Type B pancreatic cell (in vitro differentiated cells): ENCODE measurements at regions not wholly inside any gene's neighbourhood (a gene's known extent, or its start where the extent isn't known, plus 50 kb on each side); places are given as distances from the start of the nearest gene placed in this dataset.
"Not testable (repeated sequence)": the region's sequence is repeated elsewhere in the genome, so short reads cannot be mapped to it uniquely, and the experiment has no call there.

Source experiments
- DNase-seq: peaks from one replicate; pipeline ENCODE4 v3.0.0; 2021; ENCODE audit warnings: mixed read lengths; ENCODE audit not compliant: unreplicated experiment; ENCODE audit errors: extremely low spot score
- H3K27ac Mint-ChIP-seq: 2 replicates; pipeline ENCODE4 v1.8.0; 2021; ENCODE audit warnings: mild to moderate bottlenecking, mixed read lengths
- H3K27me3 Mint-ChIP-seq: 2 replicates; pipeline ENCODE4 v1.8.0; 2021; ENCODE audit warnings: mixed read lengths
- H3K36me3 Mint-ChIP-seq: 2 replicates; pipeline ENCODE4 v1.8.0; 2021; ENCODE audit warnings: mixed read lengths
- H3K4me1 Mint-ChIP-seq: one replicate; pipeline ENCODE4 v1.8.0; 2021; ENCODE audit warnings: mixed read lengths; ENCODE audit not compliant: unreplicated experiment
- H3K4me3 Mint-ChIP-seq: 2 replicates; pipeline ENCODE4 v1.8.0; 2021; ENCODE audit warnings: mild to moderate bottlenecking, mixed read lengths
- H3K9me3 Mint-ChIP-seq: 2 replicates; pipeline ENCODE4 v1.8.0; 2021; ENCODE audit warnings: mixed read lengths

DNA sequence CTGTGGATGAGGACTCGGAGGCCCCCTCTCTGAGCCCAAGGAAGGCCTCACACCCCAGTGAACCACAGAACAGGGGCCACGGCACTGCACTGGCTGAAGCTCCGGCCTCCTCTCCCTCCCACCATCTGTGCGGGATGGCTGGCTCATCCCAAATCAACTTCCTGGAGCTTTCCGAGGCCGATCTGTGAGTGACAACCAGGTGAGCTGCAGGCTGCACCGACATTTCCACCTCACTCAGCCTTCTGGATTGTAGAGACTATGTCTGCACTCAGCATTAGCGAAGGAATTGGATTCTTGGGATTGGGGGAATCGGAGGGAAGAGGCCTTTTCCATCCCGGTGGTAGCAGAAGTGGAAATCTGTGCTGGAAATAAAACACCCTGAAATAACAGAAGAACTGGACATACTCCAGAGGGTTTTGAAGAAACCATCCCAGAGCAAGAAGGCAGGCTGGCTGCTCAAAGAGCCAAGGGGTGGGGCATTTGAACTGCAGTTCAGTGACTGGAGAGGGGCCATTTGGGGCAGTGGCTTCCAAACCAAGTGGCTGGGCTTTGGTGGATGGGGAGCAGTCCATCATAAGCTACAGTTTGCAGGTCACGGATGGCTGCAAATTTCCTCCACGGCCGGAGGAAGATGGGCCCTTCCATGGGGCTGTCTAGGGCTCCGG lies 118.5 kb downstream of the NPIPB11 start:
- DNase-seq, H3K36me3 Mint-ChIP-seq, H3K9me3 Mint-ChIP-seq, H3K27me3 Mint-ChIP-seq, H3K27ac Mint-ChIP-seq: not testable (repeated sequence)
- Mint-ChIP-seq H3K4me3 (peak overlapping the region; percentile 53), H3K4me1 (peaks cover 29% of the 10 kb centered on the region)

DNA sequence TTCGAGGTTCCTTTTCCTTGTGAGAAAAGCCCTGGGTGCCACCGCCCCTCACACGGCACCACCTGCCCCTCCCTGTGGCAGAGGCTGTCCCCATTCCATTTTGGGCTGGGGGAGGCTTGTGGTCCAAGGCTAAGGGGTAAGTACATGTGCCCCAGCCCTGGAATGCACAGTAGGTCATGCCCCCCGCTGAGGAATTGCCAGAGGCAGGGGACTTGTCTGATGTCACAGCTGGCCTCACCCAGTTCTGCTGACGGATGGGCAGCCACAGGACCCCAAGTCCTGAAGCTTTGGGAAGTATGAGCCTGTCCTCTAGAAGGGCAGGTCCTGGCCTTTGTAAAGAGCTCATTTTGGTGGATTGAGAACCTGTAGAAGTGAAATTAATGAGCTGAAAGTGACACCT lies 119.3 kb downstream of the NPIPB11 start:
- H3K36me3 Mint-ChIP-seq, H3K4me3 Mint-ChIP-seq, DNase-seq, H3K27ac Mint-ChIP-seq, H3K27me3 Mint-ChIP-seq, H3K9me3 Mint-ChIP-seq: not testable (repeated sequence)
- H3K4me1 Mint-ChIP-seq = peaks cover 29% of the 10 kb centered on the region

DNA sequence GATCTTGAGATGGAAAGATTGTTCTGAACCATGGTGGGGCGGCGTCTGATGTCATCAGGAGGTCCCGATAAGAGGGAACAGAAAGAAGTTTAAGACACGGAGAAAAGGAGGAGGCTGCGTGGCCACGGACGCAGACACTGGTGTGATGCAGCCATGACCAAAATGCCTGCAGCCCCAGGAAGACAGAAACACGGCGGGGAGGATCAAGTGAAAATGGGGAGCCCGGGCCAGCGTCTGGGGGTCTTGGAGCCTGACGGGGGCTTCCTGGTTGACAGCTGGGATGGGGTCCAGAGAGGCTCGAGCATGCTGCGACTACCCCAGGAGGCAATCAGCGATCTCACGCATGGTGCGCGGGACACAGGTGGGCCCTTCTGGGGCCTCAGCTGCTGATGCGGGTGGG lies 119.7 kb downstream of the NPIPB11 start:
- H3K27ac Mint-ChIP-seq = peak overlapping the region; percentile 29
- not testable (repeated sequence) for H3K27me3 Mint-ChIP-seq
- H3K4me3 Mint-ChIP-seq = peak overlapping the region; percentile 55

DNA sequence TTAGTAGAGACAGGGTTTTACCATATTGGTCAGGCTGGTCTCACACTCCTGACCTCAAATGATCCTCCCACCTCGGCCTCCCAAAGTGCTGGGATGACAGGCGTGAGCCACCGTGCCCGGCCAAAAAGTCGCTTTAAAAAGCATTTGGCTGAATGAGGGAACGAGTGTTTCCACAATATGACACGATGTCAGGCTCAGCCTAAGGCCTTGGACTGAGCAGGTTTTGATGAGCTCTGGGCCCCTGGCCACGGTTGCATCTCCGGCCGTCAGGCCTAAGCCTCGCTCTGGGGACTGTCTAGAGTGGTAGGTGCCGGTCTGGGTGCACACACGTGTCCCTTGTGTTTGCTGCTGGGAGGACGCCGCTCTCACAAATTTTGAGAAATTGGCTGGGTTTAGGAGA lies 120.3 kb downstream of the NPIPB11 start:
- DNase-seq, H3K36me3 Mint-ChIP-seq, H3K4me3 Mint-ChIP-seq, H3K27ac Mint-ChIP-seq, H3K27me3 Mint-ChIP-seq: not testable (repeated sequence)
- H3K4me1 Mint-ChIP-seq = peaks cover 29% of the 10 kb centered on the region
- H3K9me3 Mint-ChIP-seq = peaks cover 11% of the 10 kb centered on the region

More for the DNA sequence above, 119.7 kb downstream of the NPIPB11 start:
- H3K4me1 Mint-ChIP-seq = peaks cover 29% of the 10 kb centered on the region
- not testable (repeated sequence) for H3K36me3 Mint-ChIP-seq, DNase-seq, H3K9me3 Mint-ChIP-seq

DNA sequence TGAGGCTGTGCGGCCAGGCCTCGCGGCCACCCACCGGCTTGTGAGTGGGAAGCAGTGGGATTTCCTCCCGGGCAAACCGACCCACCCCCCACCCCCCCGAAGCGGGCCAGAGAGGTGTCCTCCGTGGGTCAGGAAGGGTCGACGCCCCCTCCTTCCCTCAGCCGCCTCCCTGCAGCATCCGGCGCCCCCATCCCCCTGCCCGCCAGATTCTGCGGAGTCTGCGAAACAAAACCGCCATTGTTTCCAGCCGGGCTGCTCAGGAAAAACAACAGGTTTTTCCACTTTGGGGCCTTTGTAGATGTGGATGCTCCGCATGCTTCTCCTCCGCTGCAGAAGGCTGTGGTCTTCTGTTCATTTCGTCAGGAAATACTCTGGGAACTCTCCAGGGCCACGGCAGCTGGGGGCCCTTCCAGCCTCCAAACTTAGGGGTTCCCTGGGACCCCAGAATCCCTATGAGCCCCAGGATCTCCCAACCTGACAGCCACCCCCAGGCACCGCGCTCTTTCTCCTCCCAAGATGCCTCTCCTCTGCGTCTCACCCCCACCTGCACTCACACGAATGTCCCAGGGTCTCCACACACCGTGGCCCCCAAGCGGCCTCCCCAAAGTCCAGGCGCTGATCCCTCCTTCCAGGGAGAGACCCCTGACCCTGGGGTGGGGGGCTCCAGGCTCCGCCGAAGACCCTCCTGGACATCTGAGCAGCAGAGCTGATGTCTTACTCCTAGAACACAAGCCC lies 121.2 kb downstream of the NPIPB11 start:
- Mint-ChIP-seq H3K4me1 (peaks cover 25% of the 10 kb centered on the region), H3K27ac (peak overlapping the region; percentile 89), H3K4me3 (peak overlapping the region; percentile 77), H3K9me3 (peaks cover 11% of the 10 kb centered on the region)
- H3K27me3 Mint-ChIP-seq, DNase-seq, H3K36me3 Mint-ChIP-seq: not testable (repeated sequence)

DNA sequence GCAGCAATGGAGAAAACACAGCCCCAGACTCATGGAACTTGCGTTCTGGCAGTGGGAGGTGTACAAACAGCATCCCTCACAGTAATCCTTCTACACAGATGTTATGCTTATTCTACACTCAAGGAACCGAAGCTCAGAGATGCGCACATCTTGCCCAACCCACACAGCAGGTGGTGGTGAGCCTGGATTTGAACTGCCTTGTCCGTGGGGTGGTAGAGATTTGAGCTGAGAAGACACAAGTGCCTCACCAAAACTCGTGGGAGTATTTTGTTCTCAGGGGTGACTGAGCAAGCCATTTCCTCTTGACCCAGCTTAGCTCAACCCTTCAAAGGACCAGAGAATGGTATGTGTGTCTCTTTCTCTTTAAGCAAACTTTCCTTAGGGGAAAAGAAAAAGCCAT lies 121.8 kb downstream of the NPIPB11 start:
- H3K27ac Mint-ChIP-seq = peak overlapping the region; percentile 76
- not testable (repeated sequence) for DNase-seq, H3K36me3 Mint-ChIP-seq, H3K4me3 Mint-ChIP-seq, H3K27me3 Mint-ChIP-seq
- H3K9me3 Mint-ChIP-seq = peaks cover 11% of the 10 kb centered on the region
- peaks cover 24% of the 10 kb centered on the region for H3K4me1 Mint-ChIP-seq

DNA sequence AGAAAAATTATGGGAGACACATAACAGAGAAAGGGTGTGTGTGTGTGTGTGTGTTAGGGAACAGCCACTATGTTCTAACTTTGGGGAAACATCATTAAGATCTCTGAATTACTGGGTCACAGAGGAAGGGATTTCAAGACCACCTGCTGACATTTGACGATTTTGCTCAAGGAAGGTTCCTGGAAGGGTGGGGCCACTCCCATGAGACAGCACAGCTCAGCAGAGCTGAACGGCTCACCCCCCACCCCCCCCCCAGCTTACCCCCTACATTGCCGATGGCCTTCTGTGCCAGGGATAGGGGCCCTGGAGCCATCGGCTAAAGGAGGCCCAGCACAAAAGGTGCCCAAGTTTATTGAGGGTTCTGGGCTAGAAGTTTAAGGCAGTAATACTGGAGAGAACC lies 122.4 kb downstream of the NPIPB11 start:
- peaks cover 11% of the 10 kb centered on the region for H3K9me3 Mint-ChIP-seq
- peaks cover 23% of the 10 kb centered on the region for H3K4me1 Mint-ChIP-seq
- H3K36me3 Mint-ChIP-seq, H3K27me3 Mint-ChIP-seq, H3K27ac Mint-ChIP-seq, DNase-seq, H3K4me3 Mint-ChIP-seq: not testable (repeated sequence)

DNA sequence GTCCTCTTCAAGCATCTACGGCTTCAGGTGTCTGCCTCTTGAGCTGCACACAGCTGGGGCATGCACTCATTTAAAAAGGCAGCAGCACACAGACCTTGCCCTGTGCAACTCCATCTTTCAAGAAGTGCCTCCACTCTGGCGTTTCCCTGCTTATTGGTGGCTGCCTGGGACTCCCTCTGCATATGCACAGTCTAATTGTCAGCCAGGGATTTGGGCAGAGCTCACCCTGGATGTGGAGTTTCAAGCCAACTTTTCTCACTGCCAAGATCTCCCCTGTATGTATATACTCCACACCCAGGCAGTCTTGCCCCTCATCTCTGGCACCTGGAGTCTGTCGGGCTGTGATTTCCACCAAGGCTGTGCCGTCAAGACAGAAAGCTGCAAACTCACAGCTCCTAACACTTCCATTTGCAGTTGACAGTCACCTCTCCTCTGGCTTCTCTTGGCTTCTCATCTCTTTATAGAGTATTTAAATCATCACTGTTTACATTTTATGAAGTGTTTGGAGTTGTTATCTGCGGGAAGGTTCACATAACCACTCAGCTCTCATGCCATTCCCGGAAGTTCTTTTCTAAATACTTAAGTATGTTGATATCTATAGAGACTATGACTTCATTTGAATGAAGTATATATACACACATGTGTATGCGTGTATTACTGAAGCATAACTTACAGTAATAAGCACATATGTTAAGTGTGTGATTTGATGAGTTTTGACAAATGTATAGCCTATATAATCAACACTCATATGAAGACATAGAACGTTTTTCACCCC lies 128.2 kb downstream of the NPIPB11 start:
- H3K4me1 Mint-ChIP-seq, DNase-seq, H3K27ac Mint-ChIP-seq: not testable (repeated sequence)

DNA sequence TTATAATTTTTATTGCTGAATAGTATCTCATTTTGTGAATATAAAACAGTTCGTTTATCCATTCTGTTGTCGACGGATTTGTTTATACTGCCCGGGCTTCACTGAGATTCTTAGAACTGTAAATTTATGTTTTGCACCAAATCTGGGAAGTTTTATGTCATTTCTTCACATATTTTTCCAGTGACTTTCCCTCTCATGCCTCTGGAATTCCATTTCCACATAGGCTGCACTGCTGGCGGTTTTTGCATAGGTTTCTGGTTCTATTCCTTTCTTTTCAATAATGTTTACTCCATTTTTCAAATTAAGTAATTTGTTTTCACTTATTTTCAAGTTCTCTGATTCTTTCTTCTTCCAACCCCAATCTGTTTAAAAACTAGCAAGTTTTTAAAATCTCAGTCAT lies 130.1 kb downstream of the NPIPB11 start:
- H3K9me3 Mint-ChIP-seq, H3K36me3 Mint-ChIP-seq, DNase-seq, H3K4me3 Mint-ChIP-seq, H3K27ac Mint-ChIP-seq, H3K4me1 Mint-ChIP-seq, H3K27me3 Mint-ChIP-seq: not testable (repeated sequence)

More for the DNA sequence above, 128.2 kb downstream of the NPIPB11 start:
- not testable (repeated sequence) for H3K36me3 Mint-ChIP-seq, H3K4me3 Mint-ChIP-seq, H3K27me3 Mint-ChIP-seq
- H3K9me3 Mint-ChIP-seq = peaks cover 11% of the 10 kb centered on the region

DNA sequence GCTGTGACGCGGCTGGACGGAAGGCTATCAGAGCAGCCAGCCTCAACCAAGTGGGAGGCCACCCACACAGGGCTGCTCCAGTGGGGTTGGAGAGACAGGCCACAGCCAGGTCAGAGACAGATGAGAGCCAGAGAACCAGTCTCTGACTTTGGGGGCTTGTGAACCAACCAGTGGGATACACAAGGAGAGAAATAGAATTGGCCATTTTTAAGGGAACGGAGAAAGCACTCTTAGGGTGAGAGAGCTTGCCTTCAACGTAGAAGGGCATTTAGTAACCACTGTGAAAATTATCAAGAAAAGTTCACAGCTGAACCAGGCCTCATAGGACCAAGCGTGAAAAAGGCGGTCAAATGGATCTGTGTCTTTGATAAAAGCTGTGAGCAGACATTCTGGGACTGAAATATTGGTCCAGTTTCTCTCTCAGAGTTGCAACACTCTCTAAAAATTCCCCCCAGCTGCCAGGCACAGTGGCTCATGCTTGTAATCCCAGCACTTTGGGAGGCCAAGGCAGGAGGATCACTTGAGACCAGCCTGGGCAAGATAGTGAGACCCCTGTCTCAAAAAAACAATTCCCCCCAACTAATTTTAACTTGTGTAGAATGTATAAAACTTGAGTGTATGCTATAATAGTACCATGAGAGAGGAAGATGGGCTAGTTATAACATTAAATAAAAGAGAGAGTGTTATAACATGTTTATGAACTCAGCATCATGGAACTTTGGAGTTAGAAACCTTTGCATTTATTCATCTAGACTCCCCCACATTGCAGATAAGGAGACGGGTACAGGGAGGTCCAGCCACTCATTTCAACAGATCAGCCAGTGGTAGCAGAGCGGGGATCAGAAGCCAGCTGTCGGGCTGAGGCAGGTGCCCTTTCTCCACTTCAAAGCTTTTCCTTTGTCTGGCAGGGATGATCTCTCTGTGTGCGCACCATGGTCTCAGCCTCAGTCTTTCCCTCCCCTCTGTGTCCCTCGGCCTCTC lies 132.2 kb downstream of the NPIPB11 start:
- not testable (repeated sequence) for H3K27me3 Mint-ChIP-seq, H3K36me3 Mint-ChIP-seq, H3K27ac Mint-ChIP-seq, H3K4me3 Mint-ChIP-seq, H3K9me3 Mint-ChIP-seq, DNase-seq, H3K4me1 Mint-ChIP-seq

DNA sequence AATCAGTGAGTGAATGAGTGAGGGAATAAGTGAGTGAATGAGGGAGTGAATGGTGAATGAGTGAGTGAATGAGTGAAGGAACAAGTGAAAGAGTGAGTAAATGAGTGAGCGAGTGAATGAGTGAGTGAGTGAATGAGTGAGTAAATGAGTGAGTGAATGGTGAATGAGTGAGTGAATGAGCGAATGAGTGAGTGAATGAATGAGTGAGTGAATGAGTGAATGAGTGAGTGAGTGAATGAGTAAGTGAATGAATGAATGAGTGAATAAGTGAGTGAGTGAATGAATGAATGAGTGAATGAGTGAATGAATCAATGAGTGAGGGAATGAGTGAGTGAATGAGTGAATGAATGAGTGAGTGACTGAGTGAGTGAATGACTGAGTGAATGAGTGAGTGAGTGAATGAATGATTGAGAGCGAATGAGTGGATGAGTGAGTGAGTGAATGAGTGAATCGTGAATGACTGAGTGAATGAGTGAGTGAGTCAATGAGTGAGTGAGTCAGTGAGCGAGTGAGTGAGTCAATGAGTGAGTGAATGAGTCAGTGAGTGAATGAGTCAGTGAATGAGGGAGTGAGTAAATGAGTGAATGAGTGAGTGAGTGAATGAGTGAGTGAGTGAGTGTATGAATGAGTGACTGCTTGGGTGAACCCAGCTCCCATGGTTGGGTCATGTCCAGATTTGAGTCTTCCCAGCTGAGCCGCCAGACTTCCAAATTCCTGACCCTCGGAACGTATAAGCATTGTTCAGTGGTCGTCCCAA lies 133.0 kb downstream of the NPIPB11 start:
- H3K4me3 Mint-ChIP-seq, H3K4me1 Mint-ChIP-seq, DNase-seq, H3K27ac Mint-ChIP-seq, H3K36me3 Mint-ChIP-seq, H3K9me3 Mint-ChIP-seq, H3K27me3 Mint-ChIP-seq: not testable (repeated sequence)

DNA sequence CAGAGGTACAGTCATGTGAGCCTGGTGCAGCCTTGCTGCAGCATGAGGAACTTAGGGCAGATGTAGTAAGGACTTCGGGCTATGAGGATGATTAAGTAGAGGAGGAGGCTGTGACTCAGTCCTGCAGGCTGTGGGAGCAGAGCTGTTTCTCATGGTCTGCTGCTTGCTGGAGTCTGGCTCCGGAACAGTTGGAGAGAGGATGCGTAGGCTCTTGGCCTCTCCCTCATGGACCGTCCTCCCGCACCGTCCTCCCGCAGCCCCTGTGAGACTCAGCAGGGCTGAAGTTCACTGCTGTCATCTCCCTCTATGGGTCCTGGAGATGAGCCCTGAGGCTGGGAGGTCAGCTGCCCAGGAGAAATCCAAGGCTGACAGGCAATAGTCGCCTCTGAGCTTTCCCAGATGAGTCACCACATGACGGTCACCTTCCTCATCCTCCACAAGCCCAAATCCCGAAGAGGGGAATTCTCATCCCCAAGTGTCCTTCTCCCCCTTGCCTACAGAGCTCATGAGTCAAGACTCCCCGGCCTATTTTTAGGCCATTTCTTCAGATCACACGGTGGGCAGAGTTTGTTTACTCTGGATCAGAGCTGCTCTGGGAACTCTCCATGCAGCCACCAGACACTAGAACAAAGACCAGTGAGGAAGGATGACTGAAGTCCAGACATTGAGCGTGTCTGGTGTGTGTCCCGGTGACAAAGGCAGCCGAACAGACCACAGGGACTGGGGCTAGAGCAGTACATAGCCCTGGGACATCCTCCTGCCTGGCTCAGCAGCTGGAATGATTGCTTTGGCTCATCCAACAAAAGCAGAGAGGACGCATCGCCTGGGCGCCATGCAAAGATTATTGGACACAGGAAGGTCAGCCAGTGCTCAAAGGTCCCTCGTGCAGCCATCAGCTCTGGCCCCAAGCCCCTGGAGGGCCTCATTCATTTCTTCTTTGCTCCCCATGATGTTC lies 134.5 kb downstream of the NPIPB11 start:
- H3K27me3 Mint-ChIP-seq, H3K27ac Mint-ChIP-seq, H3K4me3 Mint-ChIP-seq, DNase-seq, H3K9me3 Mint-ChIP-seq, H3K36me3 Mint-ChIP-seq, H3K4me1 Mint-ChIP-seq: not testable (repeated sequence)
